ENCODE measurements at regions not wholly inside any gene's neighbourhood (a gene's known extent, or its start where the extent isn't known, plus 50 kb on each side); places are given as distances from the start of the nearest gene placed in this dataset.
"Not testable (repeated sequence)": the region's sequence is repeated elsewhere in the genome, so short reads cannot be mapped to it uniquely, and the experiment has no call there.

DNA sequence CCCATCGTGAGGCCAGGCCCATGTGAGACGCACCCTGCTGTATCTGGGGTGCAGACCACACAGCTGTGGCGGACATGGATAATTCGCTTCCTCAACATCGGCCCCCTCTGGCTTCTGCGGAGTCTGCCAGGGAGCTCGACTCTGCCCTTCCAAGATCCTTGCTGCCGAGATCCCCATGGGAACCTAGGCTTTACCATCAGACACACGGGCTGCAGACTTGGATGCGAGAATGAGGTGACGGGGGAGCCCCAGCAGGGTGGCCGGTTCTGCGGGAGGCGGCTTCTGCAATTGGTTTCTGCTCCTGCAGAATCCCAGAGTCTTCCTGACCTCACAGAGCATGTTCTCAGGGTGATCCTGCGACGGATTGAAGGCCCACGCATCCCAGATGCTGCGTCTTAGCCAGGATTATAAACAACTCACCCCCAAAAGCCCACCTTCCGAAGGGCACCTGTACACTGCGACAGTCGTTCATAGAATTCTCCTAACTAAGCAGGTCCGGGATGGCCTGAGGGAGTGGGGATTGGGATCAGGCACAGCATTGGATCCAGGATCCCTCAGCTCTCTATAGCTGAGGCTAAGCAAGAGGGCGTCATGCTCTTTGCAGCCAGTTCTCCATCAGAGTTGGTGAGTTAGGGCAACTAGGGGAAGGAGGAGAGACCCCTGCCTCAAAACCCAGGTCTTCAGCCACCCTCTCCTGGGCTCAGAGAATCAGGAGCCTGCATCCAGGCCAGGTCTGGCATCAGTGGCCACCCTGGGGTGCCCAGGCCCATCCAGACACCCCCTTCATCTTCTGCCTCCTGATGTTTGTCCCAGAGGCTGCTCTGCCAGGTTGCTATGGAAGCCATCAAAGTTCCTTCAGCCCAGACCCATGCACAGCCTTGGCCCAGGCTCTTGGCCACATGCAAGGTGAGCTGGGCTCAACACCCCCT is 74.7 kb upstream of the SNTG2 start:
- DNase-seq: no peak

GRCh38 chr2:873651-874580 is 76.7 kb upstream of the SNTG2 start:
- no peak for DNase-seq

GRCh38 chr2:873027-873426 is 77.6 kb upstream of the SNTG2 start:
- DNase-seq: no peak

GRCh38 chr2:871926-872680 is 78.5 kb upstream of the SNTG2 start:
- no peak for DNase-seq

DNA sequence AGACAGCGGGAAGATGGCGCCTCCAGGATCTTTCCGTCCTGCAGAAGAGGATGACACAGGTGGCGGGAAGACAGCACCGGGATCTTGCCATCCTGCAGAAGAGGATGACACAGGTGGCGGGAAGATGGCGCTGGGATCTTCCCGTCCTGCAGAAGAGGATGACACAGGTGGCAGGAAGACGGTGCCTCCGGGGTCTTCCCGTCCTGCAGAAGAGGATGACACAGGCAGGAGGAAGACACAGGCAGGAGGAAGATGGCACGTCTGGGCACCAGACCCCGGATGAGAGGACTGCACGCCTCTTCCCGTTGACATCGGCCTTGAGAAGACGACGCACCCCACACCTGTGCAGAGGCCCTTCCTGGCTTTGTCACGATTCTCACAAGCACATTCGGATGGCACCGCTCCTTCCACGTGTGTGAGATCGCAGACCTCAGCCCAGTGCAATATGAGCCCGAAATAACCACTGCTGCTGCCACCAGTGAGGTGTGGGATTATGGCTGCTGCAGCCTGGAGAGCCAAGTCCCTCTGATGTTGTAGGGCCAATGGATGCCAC is 79.4 kb upstream of the SNTG2 start:
- DNase-seq: no peak

DNA sequence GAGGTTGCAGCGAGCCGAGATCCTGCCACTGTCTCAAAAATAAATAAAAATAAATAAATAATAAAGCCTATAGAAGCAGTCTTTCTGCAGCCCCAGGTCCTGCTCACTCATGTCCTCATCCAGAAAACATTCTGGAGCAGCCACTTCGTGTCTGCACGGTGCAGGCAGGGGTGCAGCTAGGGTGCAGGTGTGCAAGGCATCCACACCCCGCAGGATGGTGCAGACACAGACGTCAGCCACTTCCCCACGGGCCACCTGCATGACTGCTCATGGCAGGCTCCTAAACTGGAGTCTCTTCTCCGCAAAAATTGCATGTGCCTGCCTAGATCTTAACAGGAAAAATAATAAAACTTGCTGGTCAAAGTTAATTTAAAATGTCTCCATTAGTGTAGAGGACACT is 80.2 kb upstream of the SNTG2 start:
- no peak for DNase-seq

DNA sequence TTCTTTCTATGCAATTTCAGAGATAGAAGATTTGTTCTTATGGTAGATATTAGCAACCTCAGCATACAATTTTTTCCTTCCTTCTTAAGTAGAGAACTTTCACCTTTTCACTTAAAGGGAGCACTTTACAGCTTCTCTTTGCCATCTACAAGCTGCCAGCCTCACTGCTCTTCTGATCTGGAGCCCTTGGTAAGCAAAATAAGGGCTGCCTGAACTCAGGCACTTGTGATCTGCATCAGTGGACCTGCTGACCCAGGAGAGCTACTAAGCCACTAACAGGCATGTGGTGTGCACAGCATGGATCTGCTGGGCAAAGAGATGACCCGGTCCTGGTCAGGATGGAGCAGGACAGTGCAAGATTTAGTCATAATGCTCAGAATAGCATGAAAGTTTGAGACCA is 80.8 kb upstream of the SNTG2 start:
- DNase-seq: no peak

- DNase-seq: no peak
These were observed 81.2 kb upstream of the SNTG2 start for GRCh38 chr2:869357-869871.

DNA sequence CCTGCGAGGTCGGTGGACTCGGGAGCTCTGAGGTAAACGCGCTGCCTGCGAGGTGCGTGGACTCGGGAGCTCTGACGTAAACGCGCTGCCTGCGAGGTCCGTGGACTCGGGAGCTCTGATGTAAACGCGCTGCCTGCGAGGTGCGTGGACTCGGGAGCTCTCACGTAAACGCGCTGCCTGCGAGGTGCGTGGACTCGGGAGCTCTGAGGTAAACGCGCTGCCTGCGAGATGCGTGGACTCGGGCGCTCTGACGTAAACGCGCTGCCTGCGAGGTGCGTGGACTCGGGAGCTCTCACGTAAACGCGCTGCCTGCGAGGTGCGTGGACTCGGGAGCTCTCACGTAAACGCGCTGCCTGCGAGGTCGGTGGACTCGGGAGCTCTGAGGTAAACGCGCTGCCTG is 81.8 kb upstream of the SNTG2 start:
- not testable (repeated sequence) for DNase-seq

GRCh38 chr2:867296-867695 is 83.4 kb upstream of the SNTG2 start:
- DNase-seq: no peak

- no peak for DNase-seq
These were observed 83.8 kb upstream of the SNTG2 start for GRCh38 chr2:866887-867286.

DNA sequence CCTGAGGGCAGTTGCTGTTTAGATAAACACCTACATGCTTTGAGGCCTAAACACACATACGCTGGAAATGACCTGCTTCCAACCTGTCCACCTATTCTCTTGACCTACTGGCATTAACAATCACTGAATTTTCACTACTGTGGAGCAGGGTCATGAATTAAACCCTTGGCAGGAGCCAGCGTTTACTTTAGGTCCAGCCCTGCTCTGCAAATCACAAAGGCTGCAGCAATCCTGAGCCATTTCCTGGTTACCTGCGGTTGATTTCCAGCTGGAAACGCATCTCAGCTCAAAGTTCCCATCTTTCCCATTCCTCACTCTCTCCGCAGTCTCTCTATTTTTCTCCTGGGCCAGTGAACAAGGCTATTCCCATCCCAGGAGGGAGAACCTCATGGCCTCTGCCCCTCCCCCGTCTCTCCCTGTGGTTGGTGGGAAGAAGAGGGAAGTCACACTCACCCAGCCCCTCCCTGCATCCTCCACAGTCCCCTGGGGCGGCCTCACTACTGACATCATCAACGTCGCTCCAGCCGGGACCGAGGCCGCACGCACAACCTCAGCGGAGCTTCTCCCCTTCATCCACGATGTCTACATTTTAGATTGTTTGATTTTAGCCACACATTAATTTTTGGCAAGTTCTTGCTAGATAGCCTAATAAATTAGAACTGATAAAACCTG is 84.5 kb upstream of the SNTG2 start:
- no peak for DNase-seq

GRCh38 chr2:864501-865106 is 86.0 kb upstream of the SNTG2 start:
- DNase-seq: no peak

- no peak for DNase-seq
These were observed 86.8 kb upstream of the SNTG2 start for GRCh38 chr2:863732-864450.

- DNase-seq: no peak
These were observed 87.8 kb upstream of the SNTG2 start for GRCh38 chr2:862731-863466.

DNA sequence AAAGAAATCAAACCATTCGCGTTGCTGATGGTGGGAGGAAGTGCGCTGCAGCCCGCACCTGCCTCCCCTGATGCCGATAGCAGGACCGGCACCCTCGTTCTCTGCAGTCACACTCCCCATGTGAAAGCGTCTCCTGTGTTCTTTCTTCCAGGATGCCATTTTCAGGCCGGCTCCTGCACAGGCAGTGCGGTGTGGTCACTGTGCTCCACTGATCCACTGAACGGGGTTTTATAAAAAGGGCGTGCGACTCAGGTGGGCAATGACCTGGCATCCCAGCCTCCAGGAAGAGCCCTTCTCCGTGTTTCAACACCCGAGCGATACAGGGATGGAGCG is 88.3 kb upstream of the SNTG2 start:
- no peak for DNase-seq

DNA sequence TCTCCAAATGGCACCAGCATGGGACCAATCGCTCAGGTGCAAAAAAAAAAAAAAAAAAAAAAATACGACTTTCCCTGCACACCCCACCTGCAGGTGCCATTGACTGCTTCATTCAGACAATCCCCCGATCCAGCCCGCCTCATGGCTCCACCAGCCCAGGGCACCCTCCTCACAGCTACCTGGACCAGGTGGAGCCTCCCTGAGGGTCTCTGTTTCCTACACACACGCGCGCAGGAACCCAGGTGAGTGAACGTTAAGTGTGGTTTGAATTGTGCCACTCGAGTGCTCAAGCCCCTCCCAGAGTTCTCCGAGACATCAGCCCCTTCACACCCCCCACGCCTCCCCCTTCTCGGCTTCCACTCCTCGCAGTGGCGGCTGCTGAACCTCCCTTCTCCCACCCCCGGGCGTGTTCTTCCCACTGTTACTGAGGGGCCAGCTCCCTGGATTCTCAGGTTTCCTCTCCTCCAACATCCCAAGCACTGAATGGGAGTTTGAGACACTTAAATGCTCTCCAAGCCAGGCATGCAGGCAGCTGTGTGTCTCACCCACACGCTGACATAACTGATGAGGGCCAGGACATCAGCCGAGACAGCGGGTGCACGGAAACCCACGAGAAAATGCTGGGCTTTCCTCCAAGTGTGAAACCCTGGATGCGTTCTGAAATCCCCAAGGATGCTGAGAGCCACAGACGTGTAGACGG is 88.8 kb upstream of the SNTG2 start:
- no peak for DNase-seq

GRCh38 chr2:860259-860855 is 90.3 kb upstream of the SNTG2 start:
- DNase-seq: no peak

- no peak for DNase-seq
These were observed 92.0 kb upstream of the SNTG2 start for GRCh38 chr2:858646-859045.
